GM19372 (cell line): ENCODE measurements at regions not wholly inside any gene's neighbourhood (a gene's known extent, or its start where the extent isn't known, plus 50 kb on each side); places are given as distances from the start of the nearest gene placed in this dataset.
A peak's percentile ranks its signal among the peaks of the same experiment; 100 is the strongest.

Experiments
- ATAC-seq: cut with Tn5 transposase; IDR thresholded peaks from one replicate; pipeline ENCODE4 v1.9.1; 2021; ENCODE audit warnings: mild to moderate bottlenecking, low read depth, moderate library complexity; ENCODE audit not compliant: unreplicated experiment

DNA sequence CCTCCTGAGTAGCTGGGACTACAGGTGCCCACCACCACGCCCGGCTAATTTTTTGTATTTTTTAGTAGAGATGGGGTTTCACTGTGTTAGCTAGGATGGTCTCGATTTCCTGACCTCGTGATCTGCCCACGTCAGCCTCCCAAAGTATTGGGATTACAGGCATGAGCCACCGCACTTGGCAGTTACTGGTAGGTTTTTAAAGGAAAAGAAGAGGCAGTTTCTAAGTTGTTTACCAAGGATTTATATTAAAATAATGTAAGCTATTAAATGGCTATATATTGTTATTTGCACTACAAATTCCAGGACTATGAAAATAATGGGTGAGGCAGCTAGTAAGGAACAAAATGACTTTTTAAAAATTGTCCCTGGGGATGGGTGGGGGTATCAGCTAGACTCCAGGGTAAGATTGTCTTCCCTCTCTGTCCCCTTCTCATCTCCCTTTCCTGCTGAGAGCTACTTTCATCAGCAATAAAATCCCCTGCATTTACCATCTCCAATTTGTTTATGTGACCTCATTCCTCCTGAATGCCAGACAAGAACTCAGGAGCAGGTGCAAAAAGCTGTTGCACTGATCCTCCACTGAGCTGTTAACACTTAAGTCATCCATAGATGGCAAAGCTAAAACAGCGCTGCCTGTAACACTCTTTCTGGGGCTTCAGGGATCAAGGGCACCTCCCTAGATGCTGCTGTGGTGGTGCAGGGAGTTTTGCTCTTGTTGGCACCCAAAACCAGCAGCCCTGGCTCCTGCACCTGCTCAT, 165.2 kb downstream of the ZPLD1 start:
- no peak for ATAC-seq

DNA sequence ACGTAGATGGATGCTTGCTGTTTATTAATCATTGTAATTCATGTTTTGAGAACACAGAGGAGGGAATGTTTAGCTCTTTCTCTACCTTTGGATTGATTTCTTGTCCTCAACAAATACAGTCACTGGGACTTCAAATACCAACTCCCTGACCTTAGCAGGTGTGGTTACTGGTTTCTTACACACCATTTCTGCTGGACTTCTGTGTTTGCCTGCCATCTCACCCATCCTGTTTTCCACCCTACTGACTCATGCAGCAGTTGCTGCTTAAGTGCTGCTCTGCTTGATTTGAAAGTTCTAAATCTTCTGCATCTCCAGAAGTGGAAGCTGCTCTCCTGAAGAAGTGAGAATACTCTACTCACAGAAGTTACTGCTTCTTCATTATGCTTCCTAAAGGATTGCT, 170.3 kb downstream of the ZPLD1 start:
- no peak for ATAC-seq

DNA sequence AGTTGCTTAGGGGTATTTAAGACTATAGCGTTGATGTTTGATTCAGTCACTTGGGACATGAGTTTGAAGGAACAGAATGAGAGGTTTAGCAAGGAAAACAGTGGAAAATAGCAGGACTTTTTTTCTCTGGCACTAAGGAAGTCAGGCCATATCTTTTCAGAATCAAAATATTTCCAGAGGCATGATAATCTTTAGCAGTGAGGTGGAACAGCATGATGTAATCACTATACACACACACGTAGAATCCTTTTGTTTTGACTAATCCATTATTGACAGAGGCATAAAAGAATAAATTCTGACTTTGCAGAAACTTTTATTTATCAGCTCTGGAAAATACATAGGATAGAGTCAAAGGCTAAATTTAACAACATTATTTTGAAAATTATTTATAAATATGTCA, 174.1 kb downstream of the ZPLD1 start:
- no peak for ATAC-seq

DNA sequence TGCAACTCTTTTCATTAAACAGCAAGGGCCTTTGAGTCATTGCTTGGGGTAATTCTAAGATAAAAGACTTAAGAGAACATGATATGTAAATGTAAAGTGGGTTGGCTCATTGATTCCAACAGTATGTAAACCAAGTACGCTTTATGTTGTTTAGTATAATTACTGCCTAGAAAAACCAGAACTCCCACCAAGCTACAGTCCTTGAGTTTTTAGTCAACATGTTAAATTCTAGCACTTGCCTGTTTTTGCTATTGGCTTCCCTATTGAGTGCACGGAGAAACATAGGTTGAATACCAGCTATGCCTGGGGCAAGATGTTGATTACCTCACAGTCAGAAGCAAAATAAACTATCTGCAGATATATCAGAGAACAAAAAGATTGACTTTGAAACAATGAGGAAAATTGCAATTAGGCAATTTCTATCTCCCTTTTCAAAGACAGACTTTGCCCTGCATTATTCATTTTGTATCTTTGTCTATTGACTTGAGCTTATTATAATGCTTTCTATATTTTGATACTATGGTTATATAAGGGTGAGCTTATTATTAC, 179.3 kb downstream of the ZPLD1 start:
- ATAC-seq: no peak

DNA sequence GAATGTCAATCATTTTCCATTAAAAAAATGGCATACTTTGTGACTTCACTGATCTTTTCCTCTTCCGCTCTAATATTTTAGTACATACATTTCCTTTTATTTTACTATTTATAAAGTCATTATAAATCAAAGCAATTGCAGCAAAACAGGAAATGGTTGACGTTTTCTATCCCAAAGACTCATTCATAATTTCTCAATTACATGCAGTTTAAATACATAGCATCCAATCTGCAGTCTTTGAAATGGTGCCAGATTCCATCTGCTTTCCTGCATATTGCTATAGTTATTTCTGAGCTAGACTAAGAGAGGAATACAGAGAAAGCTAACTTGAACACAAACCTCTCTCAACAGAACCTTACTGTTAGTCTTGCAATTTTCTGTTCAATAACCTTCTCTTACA, 179.8 kb downstream of the ZPLD1 start:
- ATAC-seq: no peak

DNA sequence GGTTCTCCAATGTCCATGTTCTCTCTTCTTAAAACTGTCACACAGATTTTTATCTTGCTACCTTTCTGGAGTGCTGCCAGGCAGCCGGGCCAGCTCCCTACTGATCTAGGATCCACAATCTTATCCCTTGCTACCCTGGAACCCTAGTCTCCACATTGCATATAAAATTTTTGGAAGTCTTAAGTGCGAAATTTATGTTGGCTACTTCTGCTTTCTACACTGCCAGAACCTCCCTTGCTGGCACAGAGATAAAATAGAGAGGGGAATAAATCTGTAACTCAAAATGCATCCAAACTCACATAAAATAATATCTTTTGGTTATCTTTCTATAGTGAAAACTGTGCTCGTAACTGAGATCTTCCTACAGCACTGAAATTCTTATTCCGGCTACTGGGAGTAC, 182.6 kb downstream of the ZPLD1 start:
- no peak for ATAC-seq

DNA sequence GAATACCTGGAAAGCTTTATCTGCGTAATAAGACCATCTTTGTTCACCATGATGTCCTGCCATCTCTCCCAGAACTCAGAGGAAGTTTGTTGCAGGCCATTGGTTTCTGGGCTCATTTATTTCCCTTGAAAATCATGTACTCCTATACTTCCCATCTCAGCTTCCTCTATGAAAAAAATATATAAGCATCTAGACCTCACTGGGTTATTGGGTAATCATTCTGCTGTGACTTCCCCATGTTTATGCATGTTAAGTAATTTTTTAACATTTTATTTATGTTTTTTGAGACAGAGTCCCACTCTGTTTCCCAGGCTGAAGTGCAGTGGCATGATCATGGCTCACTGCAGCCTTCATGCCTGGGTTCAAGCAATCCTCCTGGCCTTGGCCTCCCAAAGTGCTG, 184.5 kb downstream of the ZPLD1 start:
- ATAC-seq: no peak

DNA sequence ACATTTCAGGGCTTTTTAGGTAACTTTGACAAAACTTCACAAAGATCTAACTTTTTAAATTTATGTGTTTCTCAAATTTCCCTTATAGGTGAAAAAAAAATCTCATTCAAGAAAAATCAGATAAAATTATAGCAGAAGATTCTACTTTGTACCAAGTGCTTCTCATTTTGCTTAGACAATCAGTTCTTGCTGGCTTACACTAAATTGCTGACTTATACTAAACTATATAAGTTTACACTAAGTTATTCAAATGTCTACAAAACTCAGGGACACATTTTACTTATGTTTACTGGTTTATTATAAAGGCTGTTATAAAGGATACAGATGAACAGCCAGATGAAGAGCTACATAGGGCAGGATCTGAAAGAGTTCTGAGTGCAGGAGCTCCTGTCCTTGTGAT, 195.1 kb downstream of the ZPLD1 start:
- ATAC-seq: no peak

DNA sequence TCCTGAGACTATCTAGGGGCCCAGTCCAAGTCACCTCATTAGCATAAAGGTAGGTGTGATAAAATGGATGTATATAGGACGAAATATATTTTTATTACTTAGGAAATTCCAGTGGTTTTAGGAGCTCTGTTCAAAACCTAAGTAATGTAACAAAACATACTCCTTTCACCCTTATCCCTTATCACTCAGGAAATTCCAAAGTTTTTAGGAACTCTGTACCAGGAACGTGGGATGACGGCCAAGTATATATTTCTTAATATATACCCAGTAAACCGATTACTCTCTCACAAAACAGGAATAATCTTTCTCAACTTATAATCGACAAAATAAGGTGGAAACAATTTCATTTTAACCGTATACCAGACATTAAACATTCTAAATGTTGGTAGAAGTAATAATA, 195.7 kb downstream of the ZPLD1 start:
- no peak for ATAC-seq

DNA sequence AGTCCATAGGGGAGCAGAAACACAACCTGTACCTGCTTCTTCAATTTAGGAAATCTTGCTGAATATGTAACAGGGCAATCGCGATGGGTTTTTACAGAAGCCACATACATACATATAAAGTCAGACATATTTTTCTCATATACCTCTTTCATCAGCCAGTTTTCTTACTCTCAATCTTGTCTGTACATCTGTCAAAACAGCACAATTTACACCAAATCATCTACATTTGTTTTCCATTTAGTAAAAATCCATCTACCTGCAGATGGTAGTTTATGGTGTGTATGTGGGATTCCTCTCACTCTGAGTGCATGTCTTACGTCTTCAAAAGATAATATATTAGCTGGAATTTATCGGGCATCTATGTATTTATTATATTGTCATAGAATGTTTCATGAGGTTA, 208.7 kb downstream of the ZPLD1 start:
- no peak for ATAC-seq

DNA sequence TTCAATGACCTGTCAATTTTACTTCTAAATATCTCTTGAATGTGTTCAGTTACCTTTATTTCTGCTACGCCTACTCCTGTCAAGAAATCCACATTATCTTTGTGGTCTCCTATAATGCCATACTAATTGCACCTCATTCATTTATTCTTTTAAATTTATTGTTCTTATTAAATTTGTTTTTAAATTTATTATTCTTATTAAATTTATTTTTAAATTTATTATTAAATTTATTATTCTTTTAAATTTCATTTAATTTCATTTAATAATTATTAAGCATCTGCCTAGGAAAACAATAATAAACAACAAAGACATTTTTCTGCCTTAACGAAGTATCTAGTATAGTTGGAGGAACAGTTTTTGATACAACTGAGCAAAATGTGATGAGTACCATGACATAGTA, 211.7 kb downstream of the ZPLD1 start:
- no peak for ATAC-seq

DNA sequence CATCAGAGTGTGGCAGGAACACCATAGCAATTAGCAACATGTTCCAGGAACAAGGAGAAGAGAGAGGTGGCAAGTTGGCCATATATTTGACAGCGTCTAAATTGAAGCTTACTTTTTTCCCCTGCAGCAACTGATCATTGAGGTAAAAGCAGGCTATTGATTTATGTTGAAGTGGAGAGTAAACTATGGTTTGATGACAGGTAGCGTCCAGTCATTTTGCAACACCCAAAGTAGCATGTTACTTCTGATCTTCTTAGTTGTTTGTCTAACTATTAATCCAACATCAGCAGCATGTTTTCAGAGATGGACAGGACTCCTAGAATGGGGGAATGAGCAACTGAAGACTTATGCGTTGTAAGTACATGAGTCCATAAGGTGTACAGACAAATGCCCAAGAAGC, 225.8 kb downstream of the ZPLD1 start:
- no peak for ATAC-seq

DNA sequence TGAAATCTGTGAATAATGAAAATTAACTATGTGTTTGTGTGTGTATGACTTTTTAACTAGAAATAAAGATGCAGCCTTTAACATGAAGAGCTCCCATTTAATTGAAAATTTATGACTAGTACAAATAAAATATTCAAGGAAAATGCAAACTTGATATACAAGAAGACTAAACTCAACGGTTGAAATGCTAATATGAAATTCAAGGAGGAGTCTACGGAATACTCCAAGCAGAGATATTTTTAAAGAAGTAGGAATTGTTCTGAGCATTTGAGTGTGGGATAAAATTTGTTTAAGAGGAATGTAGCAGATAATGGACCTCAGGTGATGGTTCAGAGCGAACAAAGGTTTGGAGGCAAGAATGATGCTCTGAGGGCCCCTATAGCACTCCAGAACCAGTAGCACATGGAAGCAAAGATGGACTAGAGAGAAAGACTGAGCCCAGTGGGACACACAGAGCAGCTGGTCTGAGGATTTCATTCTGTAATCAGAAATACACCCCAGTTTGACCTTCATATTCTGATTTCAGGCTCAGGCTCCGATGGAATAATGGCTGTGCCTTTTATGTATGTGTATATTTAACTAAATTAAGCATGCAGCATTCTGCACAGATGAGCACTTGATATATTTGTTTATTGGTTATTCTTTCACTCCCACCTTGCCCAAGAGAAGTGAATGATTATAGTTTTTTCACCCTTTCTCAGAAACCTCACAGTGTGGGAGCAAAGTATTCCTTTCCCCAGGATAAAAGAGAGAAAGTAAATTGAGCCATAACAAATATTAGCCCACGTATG, 227.1 kb downstream of the ZPLD1 start:
- no peak for ATAC-seq

DNA sequence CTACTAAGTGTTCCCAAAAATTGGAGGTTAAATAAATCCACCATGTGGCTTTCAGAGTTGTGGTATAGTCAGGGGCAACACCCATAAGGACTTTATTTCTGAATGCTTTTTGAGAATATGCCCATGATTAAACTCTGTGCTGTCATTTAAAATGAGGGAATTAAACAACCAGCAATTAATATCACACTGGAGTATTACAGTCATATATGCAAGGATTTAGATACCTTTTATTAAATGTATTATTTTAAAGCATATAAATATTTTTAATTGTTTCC, 227.6 kb downstream of the ZPLD1 start:
- ATAC-seq: no peak

DNA sequence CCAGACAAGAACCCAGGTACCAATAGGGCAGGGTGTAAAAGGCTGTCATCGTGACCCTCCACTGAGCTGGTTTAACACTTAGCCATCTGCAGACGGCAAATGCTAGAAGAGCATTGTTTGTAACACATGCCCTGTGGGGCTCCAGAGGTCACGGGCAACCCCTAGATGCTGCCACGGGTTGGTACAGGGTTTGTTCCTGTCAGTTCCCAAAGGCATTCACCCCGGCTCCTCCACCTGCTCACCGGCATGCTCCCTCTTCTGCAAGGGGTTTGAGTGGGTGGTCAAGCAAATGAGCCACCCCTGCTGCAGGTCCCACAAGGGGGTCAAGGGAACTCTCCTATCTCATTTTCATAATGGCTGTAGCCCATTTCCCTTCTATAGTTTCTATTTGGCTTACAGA, 229.3 kb downstream of the ZPLD1 start:
- ATAC-seq: no peak

DNA sequence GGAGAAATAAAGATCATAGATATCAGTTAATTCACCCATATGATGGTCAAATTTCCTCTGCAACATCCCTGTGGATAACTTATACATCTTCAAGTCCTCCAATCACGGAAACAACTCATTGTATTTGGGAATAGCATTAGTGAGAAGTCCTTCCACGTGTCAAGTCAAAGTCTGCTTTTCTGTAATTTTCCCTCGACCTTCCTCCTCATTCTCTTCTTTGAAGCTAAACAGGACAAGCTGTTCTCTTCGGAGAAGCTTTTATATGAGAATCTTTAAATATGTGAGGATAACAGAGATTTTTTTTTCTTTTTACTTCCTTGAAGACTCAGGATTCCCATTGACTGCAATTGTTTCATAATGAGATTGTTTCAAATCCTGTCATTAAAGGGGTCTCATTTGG, 230.4 kb downstream of the ZPLD1 start:
- ATAC-seq: no peak

DNA sequence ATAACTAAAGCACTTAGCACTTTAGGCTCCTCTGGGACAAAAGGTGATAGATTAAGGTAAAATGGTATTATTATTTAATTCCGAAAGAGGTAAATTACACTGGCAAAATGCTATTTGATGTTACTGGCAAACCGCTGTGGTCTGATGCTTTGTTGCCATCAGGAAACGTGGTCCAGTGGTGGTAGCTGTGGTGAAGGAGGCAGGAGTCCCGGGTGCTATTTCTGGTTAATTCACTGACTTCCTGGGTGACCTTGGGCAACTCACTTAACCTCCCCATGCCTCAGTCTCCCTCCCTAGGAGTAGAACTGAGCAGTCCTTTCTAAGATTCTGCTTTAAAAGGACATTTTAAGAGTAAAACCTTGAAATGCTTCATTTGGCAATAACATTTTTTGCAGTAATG, 233.4 kb downstream of the ZPLD1 start:
- no peak for ATAC-seq

DNA sequence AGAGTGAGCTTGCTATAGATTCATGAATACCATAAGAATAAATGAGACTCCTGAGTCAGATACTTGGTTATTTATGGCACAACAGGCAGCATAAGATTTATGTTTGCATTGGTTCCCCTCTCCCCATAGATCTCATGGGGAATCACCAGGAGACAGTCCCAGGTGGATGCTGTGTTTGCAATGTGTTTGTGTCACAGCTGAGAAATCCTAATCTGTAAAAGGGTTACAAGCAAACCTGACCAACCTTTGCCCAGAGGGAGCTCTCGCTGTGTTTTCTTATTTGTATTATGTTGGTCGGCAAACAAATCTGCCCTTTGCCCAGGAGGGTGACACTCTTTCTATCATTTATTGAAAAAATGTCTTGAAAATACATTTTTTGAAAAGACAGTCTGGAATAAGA, 236.2 kb downstream of the ZPLD1 start:
- no peak for ATAC-seq

DNA sequence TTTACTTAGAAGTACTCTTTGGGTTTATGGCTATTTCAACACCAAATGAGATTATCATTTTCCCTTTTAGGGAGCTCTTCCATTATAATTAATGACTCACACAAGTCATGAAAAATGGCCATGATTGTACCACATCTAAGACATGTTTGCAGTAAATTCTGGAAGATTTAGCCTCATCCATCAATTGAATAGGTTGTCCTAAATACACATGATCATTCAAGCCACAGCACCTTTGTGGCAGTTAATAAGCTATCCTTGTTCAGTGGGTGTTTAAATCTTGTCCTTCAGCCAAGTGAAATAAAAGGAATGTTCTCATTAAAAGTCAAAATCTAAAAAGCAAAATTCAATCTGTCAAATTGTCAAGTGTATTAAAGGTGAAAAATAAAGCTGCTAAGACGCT, 237.5 kb downstream of the ZPLD1 start:
- ATAC-seq: no peak

DNA sequence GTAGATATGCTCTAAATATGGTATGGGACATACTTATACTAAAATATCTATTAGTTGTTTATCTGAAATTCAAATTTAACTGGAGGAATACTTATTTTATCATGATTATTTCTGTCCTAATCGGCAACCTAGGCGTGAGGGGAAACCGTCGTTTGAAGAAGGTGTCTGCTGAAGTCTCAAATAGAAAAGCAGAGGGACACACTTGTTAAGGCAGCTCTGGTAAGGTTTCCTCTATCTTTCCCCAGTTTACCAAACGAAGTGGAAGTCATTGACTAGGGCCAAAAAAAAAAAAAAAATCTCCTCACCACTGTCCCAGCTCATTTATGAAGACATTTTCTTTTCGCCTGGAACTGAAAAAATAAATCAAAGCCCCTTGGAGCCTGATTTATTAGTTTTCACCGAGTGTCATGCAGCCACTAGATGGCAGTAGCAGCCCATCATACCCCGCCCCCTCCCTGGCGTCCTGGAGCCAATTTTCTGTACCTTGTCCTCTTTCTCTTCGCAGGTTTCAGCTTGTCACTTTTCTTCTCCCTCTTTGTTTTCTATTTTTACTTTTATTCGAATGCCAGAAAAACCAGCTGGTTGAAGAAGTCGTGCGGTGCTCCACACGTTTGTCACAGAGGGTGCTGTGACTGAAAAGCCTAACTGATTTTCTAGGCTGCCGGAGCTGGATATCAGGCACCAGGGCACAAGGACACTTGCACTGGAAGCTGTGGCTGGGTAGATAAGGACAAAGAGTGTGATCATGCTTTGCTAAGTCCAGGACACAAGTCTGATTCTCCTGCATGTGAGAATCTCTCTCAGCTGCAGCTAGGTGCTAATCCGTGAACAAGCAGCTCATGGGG, 238.7 kb downstream of the ZPLD1 start:
- ATAC-seq: peak; percentile 87

DNA sequence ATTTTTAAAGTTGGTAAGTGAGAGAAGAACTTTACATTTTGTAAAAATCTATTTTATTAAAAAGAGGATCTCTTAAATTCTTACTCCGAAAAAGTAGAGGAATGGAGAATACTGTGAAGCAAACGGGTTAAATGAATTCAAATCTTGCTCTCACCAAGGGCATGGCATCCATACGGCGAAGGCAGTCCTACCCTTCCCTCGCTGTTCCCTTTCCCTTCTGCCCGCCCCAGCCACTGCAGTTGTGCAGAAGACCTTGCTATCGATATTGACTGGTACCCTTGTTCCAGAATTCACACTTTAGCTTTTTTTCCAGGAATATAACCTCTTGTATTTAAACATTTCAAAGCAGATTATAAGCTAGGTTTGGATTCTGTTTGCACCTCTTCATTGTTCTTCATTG, 239.5 kb downstream of the ZPLD1 start:
- ATAC-seq: no peak
